ENCODE measurements at regions not wholly inside any gene's neighbourhood (a gene's known extent, or its start where the extent isn't known, plus 50 kb on each side); places are given as distances from the start of the nearest gene placed in this dataset.

GRCh38 chr5:158297002-158297527, 438.1 kb upstream of the CLINT1 start:
- Histone ChIP-seq H3K27me3 (replicated peaks) (0 out of 2 replicates have a peak, but pooled peaks cover 6% of the 10 kb centered on the region), H3K36me3 (no peaks in the 10 kb centered on the region), H3K27ac (no peak overlapping the region), H3K4me3 (no peak overlapping the region), H3K9me3 (replicated peaks) (peaks cover 7% of the 10 kb centered on the region; the same call in 1 of the 2 replicates), H3K4me1 (replicated peaks) (no peaks in the 10 kb centered on the region)
- no peak for DNase-seq (ENCODE audit: low read depth in 1 of 2, low spot score in 2 of 2)

DNA sequence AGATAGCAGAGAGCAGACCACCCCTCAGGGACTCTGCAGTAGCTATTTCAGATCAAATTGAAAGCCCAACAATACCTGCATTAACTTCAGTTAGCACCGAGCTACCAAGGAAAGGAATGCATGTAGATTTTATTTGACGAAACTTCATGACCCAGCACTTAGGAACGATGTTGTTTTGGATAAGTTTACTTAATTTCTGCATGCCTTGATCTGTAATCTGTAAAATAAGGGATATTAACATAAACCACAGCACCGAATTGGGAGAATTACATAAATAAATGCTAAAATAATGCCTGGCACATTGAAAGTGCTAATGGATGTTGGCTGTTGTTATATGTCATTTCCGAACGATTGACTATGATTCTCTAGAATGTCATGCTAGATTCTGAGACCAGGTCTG, 435.8 kb upstream of the CLINT1 start:
- DNase-seq (ENCODE audit: low read depth in 1 of 2, low spot score in 2 of 2) = no peak
- no peaks in the 10 kb centered on the region for H3K36me3 ChIP-seq
- H3K4me3 ChIP-seq = no peak overlapping the region
- peaks cover under 1% of the 10 kb centered on the region; the same call in 1 of the 2 replicates for H3K9me3 ChIP-seq (replicated peaks)
- no peaks in the 10 kb centered on the region for H3K4me1 ChIP-seq (replicated peaks)
- no peak overlapping the region for H3K27ac ChIP-seq
- H3K27me3 ChIP-seq (replicated peaks) = no peaks in the 10 kb centered on the region

DNA sequence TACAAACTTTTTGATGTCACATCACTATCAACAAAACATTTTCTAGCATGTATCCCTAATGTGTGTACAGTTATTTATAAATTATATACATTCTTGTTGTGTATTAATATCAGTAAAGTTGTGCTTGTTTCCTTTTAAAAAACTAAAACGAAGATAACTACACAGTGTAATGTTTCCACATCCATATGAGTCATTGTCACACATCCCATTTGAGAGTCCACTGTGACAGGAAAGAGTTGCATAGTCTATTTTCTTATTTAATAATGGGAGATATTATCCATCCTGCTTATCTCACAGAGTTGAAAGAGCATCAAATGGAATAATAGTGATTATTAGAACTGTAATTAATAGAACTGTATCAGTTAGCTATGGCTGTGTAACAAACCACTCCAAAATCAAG, 434.0 kb upstream of the CLINT1 start:
- Histone ChIP-seq H3K27ac (no peak overlapping the region), H3K9me3 (replicated peaks) (no peaks in the 10 kb centered on the region; the same call in 1 of the 2 replicates), H3K36me3 (no peaks in the 10 kb centered on the region), H3K27me3 (replicated peaks) (no peaks in the 10 kb centered on the region), H3K4me1 (replicated peaks) (peaks cover 3% of the 10 kb centered on the region; the same call in 1 of the 2 replicates), H3K4me3 (no peak overlapping the region)
- DNase-seq (ENCODE audit: low read depth in 1 of 2, low spot score in 2 of 2) = no peak

GRCh38 chr5:158289967-158290366, 431.0 kb upstream of the CLINT1 start:
- DNase-seq (ENCODE audit: low read depth in 1 of 2, low spot score in 2 of 2) = no peak
- no peak overlapping the region for H3K4me3 ChIP-seq
- no peaks in the 10 kb centered on the region for H3K27me3 ChIP-seq (replicated peaks)
- H3K27ac ChIP-seq = no peak overlapping the region
- H3K36me3 ChIP-seq = no peaks in the 10 kb centered on the region
- H3K9me3 ChIP-seq (replicated peaks) = no peaks in the 10 kb centered on the region
- peaks cover 7% of the 10 kb centered on the region for H3K4me1 ChIP-seq (replicated peaks)

GRCh38 chr5:158288272-158288657, 429.3 kb upstream of the CLINT1 start:
- peaks cover 7% of the 10 kb centered on the region for H3K4me1 ChIP-seq (replicated peaks)
- H3K27ac ChIP-seq = no peak overlapping the region
- H3K4me3 ChIP-seq = no peak overlapping the region
- H3K27me3 ChIP-seq (replicated peaks) = no peaks in the 10 kb centered on the region
- H3K9me3 ChIP-seq (replicated peaks) = no peaks in the 10 kb centered on the region
- H3K36me3 ChIP-seq = no peaks in the 10 kb centered on the region
- DNase-seq (ENCODE audit: low read depth in 1 of 2, low spot score in 2 of 2) = no peak

DNA sequence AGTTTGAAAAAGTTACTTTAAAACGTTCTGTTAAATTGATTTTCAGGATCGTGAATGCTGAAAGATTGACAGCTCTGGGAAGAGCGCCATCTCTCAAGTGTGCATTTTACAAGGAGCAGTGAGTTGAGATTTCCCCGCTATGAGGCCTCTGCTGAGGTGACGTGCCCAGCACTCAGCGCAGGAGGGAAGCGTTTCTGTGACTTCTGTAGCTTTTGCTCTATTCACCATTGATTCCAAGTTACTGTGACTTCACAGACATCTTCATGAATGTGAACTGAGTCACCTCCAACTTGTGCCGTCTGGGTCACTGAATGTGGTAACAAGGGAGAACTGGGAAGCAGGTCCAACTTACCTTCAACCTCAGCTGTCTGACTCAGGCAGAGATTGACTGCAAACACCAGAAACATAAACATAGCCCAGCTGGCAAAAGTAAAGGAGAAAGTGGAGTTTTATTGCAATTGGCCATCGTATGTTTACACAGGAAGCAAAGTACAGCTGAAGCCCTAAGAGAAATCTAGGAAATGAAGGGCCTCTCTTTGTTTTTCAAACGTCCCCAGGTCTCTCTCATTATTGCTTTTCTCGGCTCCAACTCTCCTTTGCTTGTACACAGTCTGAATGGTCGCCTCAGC, 428.8 kb upstream of the CLINT1 start:
- DNase-seq (ENCODE audit: low read depth in 1 of 2, low spot score in 2 of 2) = peak; percentile 59 to 60

DNA sequence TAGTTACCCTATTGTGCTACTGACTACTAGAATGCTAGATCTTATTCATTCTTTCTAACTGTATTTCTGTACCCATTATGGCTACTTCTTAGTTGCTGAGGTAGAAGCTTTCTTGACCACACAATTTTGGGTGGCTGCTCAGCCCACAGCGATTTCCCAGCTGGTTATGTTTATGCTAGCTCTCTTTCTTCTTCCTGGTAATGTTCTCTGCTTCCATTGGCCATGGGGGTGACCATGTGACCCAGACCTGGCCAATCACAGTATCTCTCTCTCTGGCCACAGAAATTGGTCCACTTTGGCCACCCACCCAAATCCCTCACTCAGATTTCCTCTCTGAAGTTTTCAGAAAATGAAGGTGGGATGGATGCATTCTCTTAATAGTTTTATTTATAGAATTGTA, 427.9 kb upstream of the CLINT1 start:
- Histone ChIP-seq H3K27ac (no peak overlapping the region), H3K4me3 (no peak overlapping the region), H3K36me3 (no peaks in the 10 kb centered on the region), H3K27me3 (replicated peaks) (no peaks in the 10 kb centered on the region), H3K4me1 (replicated peaks) (peaks cover 7% of the 10 kb centered on the region), H3K9me3 (replicated peaks) (no peaks in the 10 kb centered on the region)
- DNase-seq (ENCODE audit: low read depth in 1 of 2, low spot score in 2 of 2) = no peak

More for the DNA sequence above, 428.8 kb upstream of the CLINT1 start:
- Histone ChIP-seq H3K9me3 (replicated peaks) (no peaks in the 10 kb centered on the region), H3K27ac (no peak overlapping the region), H3K36me3 (no peaks in the 10 kb centered on the region), H3K27me3 (replicated peaks) (no peaks in the 10 kb centered on the region), H3K4me1 (replicated peaks) (peaks cover 7% of the 10 kb centered on the region), H3K4me3 (no peak overlapping the region)

DNA sequence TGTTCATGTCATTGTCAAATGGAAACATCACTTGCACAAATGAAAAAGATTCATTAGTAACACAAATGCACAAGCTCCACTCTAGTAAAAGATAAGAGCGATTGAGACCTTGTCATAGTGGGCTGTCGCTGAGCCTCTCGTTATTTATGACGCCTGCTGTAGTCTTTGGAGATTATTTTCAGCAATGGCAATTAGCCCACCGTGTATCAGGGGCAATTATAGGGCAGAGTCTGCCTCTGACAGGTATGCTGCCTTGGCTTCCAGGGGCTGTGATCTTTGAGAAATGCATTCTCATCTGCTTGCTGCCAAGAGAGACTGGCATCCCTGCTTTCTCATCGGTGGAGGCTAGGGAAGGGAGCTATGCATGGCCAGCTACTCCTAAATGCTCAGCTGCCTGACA, 426.8 kb upstream of the CLINT1 start:
- Histone ChIP-seq H3K9me3 (replicated peaks) (no peaks in the 10 kb centered on the region), H3K27me3 (replicated peaks) (no peaks in the 10 kb centered on the region)

GRCh38 chr5:158284242-158284641, 425.3 kb upstream of the CLINT1 start:
- no peak overlapping the region for H3K4me3 ChIP-seq
- H3K27me3 ChIP-seq (replicated peaks) = no peaks in the 10 kb centered on the region
- no peak overlapping the region for H3K27ac ChIP-seq
- DNase-seq (ENCODE audit: low read depth in 1 of 2, low spot score in 2 of 2) = no peak
- H3K4me1 ChIP-seq (replicated peaks) = peaks cover 7% of the 10 kb centered on the region
- no peaks in the 10 kb centered on the region for H3K9me3 ChIP-seq (replicated peaks)
- no peaks in the 10 kb centered on the region for H3K36me3 ChIP-seq

More for the DNA sequence above, 426.8 kb upstream of the CLINT1 start:
- Histone ChIP-seq H3K36me3 (no peaks in the 10 kb centered on the region), H3K27ac (no peak overlapping the region), H3K4me1 (replicated peaks) (peaks cover 7% of the 10 kb centered on the region), H3K4me3 (no peak overlapping the region)
- no peak for DNase-seq (ENCODE audit: low read depth in 1 of 2, low spot score in 2 of 2)

GRCh38 chr5:158283397-158283796, 424.5 kb upstream of the CLINT1 start:
- no peak overlapping the region for H3K4me3 ChIP-seq
- H3K9me3 ChIP-seq (replicated peaks) = no peaks in the 10 kb centered on the region
- H3K36me3 ChIP-seq = no peaks in the 10 kb centered on the region
- H3K4me1 ChIP-seq (replicated peaks) = peaks cover 7% of the 10 kb centered on the region
- no peaks in the 10 kb centered on the region for H3K27me3 ChIP-seq (replicated peaks)
- no peak for DNase-seq (ENCODE audit: low read depth in 1 of 2, low spot score in 2 of 2)
- H3K27ac ChIP-seq = no peak overlapping the region

DNA sequence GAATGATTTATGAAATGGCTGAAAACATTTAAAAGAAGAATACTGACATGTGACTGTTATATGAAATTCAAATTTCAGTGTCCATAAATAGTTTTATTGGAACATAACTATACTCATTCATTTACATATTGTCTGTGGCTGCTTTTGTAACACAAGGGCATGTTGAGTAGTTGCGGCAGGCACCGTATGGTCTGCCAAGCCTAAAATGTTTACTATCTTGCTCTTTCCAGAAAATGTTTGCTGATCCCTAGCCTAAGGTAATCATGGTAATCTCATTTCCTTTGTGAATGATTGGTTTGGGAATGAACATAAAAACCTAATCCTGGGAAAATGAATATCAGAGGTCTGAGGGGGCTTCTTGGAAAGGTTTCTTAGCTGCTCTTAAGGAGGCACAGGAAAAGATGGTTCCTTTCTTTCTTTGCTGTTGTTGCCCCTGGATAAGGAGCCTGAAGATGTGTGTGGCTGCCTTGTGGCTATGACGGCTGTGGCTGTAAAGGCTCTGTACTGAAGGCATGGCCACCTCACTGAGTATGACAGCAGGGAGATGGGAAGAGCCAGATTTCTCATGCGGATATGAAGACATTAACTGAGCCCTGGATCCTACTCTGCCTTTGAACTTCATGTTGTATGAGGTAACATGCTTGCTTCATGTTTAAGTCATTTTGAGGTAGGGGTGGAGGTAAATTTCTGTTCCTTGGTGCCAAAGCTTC, 419.4 kb upstream of the CLINT1 start:
- Histone ChIP-seq H3K36me3 (no peaks in the 10 kb centered on the region), H3K27me3 (replicated peaks) (no peaks in the 10 kb centered on the region), H3K4me1 (replicated peaks) (no peaks in the 10 kb centered on the region), H3K9me3 (replicated peaks) (no peaks in the 10 kb centered on the region), H3K4me3 (no peak overlapping the region), H3K27ac (no peak overlapping the region)
- DNase-seq (ENCODE audit: low read depth in 1 of 2, low spot score in 2 of 2) = no peak

GRCh38 chr5:158277276-158277675, 418.3 kb upstream of the CLINT1 start:
- H3K9me3 ChIP-seq (replicated peaks) = no peaks in the 10 kb centered on the region
- no peaks in the 10 kb centered on the region for H3K27me3 ChIP-seq (replicated peaks)
- no peak for DNase-seq (ENCODE audit: low read depth in 1 of 2, low spot score in 2 of 2)
- H3K4me3 ChIP-seq = no peak overlapping the region
- no peaks in the 10 kb centered on the region for H3K36me3 ChIP-seq
- no peaks in the 10 kb centered on the region for H3K4me1 ChIP-seq (replicated peaks)
- H3K27ac ChIP-seq = no peak overlapping the region

- Histone ChIP-seq H3K27me3 (replicated peaks) (no peaks in the 10 kb centered on the region), H3K4me3 (no peak overlapping the region), H3K36me3 (no peaks in the 10 kb centered on the region), H3K9me3 (replicated peaks) (no peaks in the 10 kb centered on the region), H3K27ac (no peak overlapping the region), H3K4me1 (replicated peaks) (no peaks in the 10 kb centered on the region)
- no peak for DNase-seq (ENCODE audit: low read depth in 1 of 2, low spot score in 2 of 2)
Observed at GRCh38 chr5:158276692-158277091, 417.7 kb upstream of the CLINT1 start.

DNA sequence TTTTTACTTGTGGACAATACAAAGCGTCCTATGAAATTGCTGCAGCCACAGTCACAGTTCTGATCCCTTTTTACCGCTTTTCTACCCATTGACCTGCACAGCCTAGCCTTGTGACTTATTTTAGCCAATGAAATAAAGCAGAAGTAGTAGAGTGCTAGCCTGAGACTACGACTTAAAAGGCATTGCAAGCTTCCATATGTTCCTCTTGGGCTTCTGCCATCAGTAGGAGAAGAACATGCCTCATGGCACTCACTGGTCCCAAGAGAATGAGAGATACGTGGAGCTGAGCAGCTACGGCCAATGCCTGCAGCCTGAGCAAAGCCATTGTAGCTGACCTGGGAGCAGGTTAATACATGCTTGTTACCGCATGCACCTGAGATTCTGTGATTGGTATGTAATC, 416.6 kb upstream of the CLINT1 start:
- no peaks in the 10 kb centered on the region for H3K27me3 ChIP-seq (replicated peaks)
- no peak overlapping the region for H3K4me3 ChIP-seq
- no peak for DNase-seq (ENCODE audit: low read depth in 1 of 2, low spot score in 2 of 2)
- no peaks in the 10 kb centered on the region for H3K4me1 ChIP-seq (replicated peaks)
- H3K36me3 ChIP-seq = no peaks in the 10 kb centered on the region
- no peaks in the 10 kb centered on the region for H3K9me3 ChIP-seq (replicated peaks)
- H3K27ac ChIP-seq = no peak overlapping the region

All from SJSA1 (cell line).